Fibroblast of the conjunctiva (primary cell): ENCODE measurements at regions not wholly inside any gene's neighbourhood (a gene's known extent, or its start where the extent isn't known, plus 50 kb on each side); places are given as distances from the start of the nearest gene placed in this dataset.

ENCODE experiments used
- DNase-seq: peaks from one replicate; pipeline ENCODE4 v3.0.0-alpha.2; 2010; ENCODE audit warnings: low read depth

DNA sequence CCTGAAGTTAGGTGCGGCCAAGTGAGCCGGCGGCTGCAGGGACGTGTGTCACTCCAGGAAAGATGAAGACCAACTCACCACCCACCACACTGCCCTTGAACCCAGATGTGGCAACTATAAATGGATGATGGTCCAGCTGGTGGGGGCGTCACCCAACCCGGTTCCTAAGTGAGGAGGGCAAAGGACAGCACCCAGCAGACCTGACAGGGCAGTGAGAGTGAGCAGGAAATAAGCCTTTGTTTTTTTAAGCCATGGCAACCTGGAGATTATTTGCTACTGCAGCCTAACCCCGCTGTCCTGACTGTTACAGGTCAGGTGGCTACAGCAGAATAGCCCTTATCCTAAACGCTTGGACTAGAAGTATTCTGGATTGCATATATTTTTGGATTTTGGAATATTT lies 228.9 kb downstream of the CTTN start:
- no peak for DNase-seq

DNA sequence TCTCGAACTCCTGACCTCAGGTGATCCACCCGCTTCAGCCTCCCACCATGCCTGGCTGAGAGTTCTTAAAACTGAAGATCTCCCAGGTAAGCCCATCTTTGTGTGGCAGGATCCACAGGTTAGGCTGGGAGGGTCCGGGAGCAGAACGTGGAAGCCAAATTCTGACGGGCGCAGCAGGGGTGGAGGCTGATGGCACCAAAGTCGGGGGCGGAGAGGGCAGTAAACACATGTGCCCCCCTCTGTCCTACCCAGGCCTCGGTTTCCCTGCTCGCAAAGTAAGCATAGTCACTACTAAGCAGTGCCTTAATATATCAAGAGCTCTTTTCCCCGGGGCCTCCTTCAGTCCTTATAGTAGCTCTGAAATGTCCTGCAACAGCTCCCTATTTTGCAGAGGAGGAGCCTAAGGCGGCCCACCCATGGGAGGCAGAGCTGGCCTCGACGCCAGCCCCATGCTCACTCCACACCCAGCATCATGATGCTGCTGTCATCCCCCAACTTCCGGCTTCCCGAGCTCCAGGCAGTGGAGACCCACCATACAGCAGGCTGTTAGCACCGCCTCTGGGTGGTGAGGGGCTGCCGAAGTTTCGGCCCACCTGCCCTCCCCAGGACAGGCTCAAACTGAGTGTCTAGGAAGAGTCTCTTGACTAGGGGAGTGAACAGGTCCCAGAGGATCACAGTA lies 230.0 kb downstream of the CTTN start:
- no peak for DNase-seq

GRCh38 chr11:70628855-70629844 lies 230.8 kb downstream of the CTTN start:
- no peak for DNase-seq

DNA sequence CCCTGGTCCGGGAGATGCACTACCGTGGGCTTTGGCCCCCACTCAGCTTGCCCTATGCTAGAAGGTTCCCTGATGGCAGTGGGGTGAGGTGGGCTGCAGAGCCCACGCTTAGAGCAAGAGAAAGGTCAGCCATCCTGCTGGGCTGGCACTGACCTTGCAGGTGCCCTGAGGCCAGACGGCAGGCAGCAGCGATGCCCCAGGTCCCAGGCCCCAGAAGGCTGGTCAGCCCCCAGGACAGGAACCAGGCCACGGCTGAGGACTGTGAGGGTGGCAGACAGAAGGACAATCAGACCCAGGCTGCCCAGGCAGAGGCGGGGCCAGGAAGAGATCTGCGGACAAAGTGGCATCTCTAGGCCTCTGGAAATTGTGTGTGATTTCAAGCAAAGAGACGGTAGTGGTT lies 231.7 kb downstream of the CTTN start:
- DNase-seq, result no peak

DNA sequence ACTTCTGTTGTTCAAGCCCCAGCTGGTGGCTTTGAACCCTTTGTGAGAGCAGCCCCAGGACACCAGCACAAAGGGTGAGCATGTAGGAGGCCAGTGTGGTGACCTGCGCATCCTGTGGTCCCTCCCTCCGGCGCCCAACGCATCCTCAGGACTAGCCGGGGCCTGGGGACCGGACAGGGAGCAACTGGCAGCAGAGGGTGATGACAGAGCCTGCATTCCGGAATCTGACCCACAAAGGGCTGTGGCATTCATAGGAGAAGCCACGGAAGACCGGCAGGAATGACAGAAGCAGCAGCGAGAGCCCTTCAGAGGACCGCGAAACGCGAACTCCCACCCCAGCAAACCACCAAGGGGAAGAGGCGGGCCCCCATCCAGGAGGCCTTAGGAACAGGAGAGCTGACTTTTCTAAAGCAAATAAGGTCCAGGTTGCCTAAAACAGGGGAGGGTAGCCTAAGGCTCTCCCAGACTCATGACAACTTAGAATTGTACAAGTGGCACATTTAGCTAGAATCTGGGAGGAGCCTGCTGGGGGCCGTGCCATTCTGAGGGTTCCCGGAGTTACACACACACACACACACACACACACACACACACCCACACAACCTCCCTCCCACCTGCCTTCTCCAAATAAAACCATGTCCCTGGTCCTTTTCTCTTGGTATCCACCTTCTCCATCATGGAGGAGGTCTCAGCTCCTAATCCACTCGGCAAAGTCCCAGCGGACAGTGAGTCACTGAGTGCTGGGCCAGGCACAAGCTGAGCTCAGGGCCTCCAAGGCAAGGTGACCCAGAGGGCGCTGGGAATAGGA lies 232.7 kb downstream of the CTTN start:
- DNase-seq, result no peak

- no peak for DNase-seq
Measured at GRCh38 chr11:70631624-70632047, 233.3 kb downstream of the CTTN start.

- no peak for DNase-seq
Measured at GRCh38 chr11:70633610-70634009, 235.3 kb downstream of the CTTN start.

GRCh38 chr11:70636659-70637058 lies 238.3 kb downstream of the CTTN start:
- DNase-seq, result no peak

DNA sequence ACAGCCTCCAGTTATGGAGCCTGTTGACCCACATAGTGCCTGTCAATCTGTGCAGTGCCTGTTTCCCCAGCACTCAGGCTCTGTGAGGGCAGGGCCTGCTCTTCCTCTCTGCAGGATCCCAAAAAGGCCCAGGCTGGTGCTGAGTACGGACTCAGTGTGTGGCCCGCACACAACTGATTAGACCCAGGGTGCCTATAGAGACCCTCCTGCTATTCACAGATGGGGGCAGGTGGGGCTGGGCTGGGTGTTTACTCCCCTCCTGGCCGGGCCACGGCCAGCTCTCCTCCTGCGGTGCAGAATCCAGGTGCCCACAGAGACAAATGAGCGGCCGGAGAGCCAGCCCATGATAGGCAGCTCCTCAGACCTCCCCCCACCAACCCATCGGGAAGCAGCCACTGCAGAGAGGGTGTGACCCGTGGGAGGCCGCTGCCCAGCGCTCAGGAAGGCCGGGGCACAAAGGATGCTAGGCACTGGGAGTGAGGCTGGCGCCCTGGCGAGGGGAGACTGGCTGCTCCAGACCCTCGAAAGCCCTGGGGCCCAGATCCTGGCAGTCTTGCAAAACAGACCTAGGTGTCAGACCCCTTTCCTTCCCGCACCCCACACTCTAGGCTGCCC lies 239.0 kb downstream of the CTTN start:
- no peak for DNase-seq

GRCh38 chr11:70637949-70638583 lies 239.7 kb downstream of the CTTN start:
- DNase-seq, result no peak

DNA sequence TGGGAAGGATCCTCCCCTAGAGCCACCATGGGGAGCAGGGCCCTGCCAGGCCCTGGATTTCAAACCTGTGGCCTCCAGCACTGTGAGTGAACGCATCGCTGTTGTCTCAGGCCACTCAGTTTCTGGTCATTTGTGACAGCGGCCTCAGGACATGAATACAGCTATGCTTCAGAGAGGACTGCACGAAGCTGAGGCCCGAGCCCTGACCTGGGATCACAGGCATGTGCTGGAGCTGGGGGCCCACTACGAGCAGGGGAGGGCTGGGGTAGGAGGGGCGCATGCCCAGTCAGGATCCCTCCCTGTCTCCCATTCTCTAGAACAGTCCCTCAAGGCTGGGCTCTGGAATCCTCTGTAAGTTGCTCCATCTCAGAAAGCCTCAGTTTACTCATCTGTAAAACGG lies 242.1 kb downstream of the CTTN start:
- no peak for DNase-seq

GRCh38 chr11:70641369-70641768 lies 243.0 kb downstream of the CTTN start:
- DNase-seq, result no peak

- DNase-seq, result no peak
Measured at GRCh38 chr11:70642266-70642665, 243.9 kb downstream of the CTTN start.

DNA sequence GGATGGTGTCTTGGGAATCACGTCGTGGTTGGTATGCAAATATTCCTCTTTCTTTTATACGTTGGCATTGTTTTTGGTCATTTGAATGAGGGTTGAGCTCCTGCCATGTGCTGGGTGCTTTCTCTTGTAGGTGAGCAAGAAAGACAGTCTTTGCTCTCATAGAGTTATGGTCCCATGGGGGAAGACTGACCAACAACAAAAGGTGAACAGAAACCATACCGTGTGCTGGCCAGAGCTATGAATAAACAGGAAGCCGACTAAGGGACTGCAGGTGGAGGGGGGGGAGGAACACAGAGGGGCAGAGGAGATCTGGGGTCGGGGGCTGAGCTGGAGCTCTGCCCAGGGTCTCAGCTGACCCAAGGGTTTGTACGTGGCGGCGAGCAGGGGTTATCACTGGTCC lies 245.3 kb downstream of the CTTN start:
- DNase-seq, result no peak

DNA sequence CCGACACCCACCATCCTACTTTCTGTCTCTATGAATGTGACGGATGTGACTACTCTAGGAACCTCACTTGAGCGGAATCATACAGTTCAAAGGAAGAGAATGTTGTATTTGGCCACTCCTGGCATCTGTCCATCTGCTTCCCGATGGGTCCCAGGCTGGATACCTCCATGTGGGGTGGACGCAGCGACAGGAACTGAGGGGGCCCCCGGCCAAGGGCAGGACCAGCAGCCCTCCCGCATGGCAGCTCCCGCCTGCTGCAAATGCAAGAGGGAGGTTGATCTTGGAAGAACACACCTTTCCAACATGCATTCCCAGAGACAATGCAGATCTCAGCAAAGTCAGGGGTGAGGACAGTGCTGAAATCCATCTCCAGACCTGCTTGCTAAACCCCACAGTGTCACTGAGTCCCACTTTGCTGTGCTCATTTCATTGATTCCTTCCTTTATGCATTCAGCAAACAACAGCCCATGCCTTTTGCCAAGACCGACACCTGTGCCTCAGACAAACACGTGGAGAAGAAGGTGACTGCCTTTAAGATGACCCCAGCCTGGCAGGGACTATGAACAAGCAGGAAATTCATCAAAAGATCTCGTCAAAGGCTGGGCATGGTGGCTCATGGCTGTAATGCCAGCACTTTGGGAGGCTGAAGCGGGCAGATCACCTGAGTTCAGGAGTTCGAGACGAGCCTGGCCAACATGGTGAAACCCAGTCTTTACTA lies 246.2 kb downstream of the CTTN start:
- DNase-seq, result no peak

DNA sequence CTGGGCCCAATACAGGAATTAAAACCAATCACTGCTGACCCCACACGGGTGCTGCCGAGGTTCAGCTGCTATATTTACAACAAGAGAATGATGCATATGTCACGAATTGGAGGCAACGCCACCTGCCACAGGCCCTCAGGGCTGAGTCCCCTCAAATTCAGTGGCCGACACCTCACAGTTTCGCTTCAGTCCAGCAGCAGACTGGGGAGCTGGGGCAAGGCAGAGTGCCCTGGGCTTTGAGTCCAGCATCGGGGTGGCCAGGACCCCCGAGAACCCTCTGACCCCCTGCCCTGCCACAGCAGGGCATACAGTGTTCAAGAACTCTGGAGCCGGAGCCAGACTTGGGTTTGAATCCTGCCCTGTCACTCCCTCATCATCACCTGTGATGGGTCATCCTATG lies 247.2 kb downstream of the CTTN start:
- DNase-seq, result no peak

DNA sequence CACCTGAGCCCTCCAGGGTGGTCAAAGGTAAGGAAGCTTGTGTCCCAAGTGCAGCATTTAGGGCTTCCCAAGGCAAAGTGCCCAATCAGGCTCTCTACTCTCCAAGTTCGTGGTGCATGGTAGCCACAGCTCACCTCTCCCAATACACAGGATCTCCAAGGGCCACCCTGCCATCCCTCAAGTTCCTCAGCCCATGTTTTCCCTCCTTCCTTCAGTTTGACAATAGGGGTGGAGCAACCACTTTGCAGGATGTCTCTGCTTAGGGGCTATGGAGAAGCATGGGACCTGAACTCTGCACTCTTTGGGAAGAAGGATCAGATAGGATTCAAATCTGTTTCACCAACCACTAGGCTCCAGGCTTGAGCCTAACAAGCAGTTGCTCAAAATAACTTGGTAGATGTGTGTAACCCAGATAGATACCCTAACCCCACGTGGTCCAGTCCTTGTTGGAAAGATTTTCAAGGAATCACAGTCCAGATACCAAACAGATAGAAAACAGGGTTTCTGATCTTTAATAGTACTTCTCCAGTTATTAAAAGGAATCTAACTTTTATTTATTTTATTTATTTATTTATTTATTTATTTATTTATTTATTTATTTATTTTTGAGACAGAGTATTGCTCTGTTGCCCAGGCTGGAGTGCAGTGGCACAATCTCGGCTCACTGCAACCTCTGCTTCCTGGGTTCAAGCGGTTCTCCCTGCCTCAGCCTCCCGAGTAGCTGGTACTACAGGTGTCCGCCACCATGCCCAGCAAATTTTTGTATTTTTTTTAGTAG lies 248.1 kb downstream of the CTTN start:
- no peak for DNase-seq

DNA sequence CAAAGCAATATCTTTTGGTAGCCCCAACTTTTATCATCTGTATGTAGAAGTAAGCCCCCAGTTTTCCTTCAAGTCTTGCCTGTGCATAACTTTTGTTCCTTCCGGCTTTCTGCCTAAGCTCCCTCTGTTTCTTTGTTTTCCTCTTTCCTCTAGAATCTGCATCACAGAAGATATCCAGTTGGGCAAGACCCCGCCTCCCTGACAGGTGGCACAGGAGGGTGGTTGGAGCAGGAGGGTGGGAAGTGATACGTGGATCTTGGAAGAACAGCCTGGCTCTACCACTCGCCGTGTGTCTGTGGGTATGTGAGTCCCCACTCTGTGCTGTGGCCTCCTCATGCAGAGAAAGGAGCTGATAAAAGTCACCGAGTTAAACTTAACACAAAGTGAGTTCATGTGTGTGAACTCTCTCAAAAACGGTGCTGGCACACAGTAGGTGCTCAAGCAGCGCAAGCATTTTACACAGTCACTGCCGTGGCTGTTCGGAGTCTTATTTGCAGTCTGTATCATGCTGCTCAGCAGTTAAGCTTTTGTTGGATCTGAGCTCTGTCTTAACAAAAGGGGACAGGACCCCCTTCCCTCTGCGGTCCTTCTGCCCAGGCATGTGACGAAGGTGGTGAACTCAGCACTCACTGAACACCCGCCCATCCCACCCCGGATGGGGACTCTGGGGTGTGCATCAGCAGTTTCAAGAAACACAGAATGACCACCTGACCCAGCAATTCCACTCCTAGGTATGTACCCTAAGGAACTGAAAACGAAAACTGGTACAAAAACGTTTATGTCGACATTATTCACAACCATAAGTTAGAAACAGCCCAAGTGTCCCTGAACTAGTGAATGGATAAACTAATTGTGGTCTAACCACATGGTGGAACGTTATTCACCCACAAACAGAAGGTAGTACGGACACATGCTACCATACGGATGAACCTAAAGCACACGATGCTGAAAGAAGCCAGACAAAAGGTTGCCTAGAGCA lies 249.1 kb downstream of the CTTN start:
- no peak for DNase-seq
